ENCODE measurements at regions not wholly inside any gene's neighbourhood (a gene's known extent, or its start where the extent isn't known, plus 50 kb on each side); places are given as distances from the start of the nearest gene placed in this dataset.

- TF ChIP-seq CTCF (IDR thresholded peaks at IDR 0.05) (no peak), POLR2A (IDR thresholded peaks at IDR 0.05) (no peak)
Measured at GRCh38 chr2:219832904-219833303, 205.5 kb downstream of the SLC4A3 start.
